Endothelial cell of umbilical vein (primary cell): ENCODE measurements at regions not wholly inside any gene's neighbourhood (a gene's known extent, or its start where the extent isn't known, plus 50 kb on each side); places are given as distances from the start of the nearest gene placed in this dataset.

Experiments
- BruUV-seq: library from RNA; stranded (reverse); fragments of 400-500 nt; replicated peaks from 2 replicates; lab custom pipeline; 2021; lab: Mats Ljungman, UMichigan
- CTCF ChIA-PET: fragments of 300-600, 350-600 bp; sonication (Branson Sonifier 250); formaldehyde crosslinking; loops from one replicate; lab custom pipeline; 2021; ENCODE audit warnings: antibody characterized with exemption, inconsistent platforms; lab: Charles Lee
- POLR2A ChIA-PET: fragments of 300-600, 350-600 bp; sonication (Branson Sonifier 250); formaldehyde crosslinking; loops from one replicate; lab custom pipeline; 2021; ENCODE audit warnings: antibody characterized with exemption, inconsistent platforms; lab: Charles Lee
- DNase-seq: peaks from one replicate; pipeline ENCODE4 v3.0.0-alpha.2; 2011; ENCODE audit warnings: low read depth, low spot score
- FAIRE-seq: peaks from 2 replicates; lab custom pipeline; 2011; peaks lifted over from hg19 to GRCh38; lab: Jason Lieb, UNC
- H2AFZ ChIP-seq: 2 replicates; pipeline ENCODE4 v1.6.0; 2012; ENCODE audit warnings: low read depth, low read length, control low read depth, inconsistent platforms
- H3K27ac ChIP-seq: 2 replicates; pipeline ENCODE4 v1.5.1; 2011; ENCODE audit warnings: low read depth, mild to moderate bottlenecking, control low read depth, low read length, moderate library complexity; ENCODE audit not compliant: insufficient read depth
- H3K27me3 ChIP-seq, 2 experiments: 2 replicates each; pipeline versions ENCODE4 v1.6.0 to v1.6.1; 2011; ENCODE audit warnings: low read length in 2 of 2, mixed read lengths in 1 of 2; ENCODE audit not compliant: control insufficient read depth in 2 of 2, insufficient read depth in 2 of 2
- H3K36me3 ChIP-seq, 2 experiments: 2 replicates in 1 of 2; 3 replicates in 1 of 2; pipeline ENCODE4 v1.5.1; 2011; ENCODE audit warnings: low read length in 2 of 2, mild to moderate bottlenecking in 1 of 2, moderate library complexity in 1 of 2; ENCODE audit not compliant: control insufficient read depth in 2 of 2, insufficient read depth in 2 of 2; ENCODE audit errors: extremely low read depth in 1 of 2
- H3K4me1 ChIP-seq: 3 replicates; pipeline ENCODE4 v1.5.1; 2011; ENCODE audit warnings: mild to moderate bottlenecking, low read length; ENCODE audit not compliant: control insufficient read depth, insufficient read depth; ENCODE audit errors: extremely low read depth
- H3K4me2 ChIP-seq: 2 replicates; pipeline ENCODE4 v1.6.1; 2011; ENCODE audit warnings: low read length, control low read depth, mixed read lengths; ENCODE audit not compliant: insufficient read depth
- H3K4me3 ChIP-seq, 3 experiments: fragments of 200-600 bp in 1 of 3; sonication (generic), shearing (Covaris generic) in 1 of 3; replicated peaks in 1 of 3; 2 replicates each; pipeline ENCODE4 v1.5.1; 2011 to 2016; ENCODE audit warnings: control low read depth in 3 of 3, low read length in 3 of 3, mild to moderate bottlenecking in 2 of 3, inconsistent platforms in 1 of 3, low read depth in 1 of 3, moderate library complexity in 1 of 3; ENCODE audit not compliant: insufficient read depth in 1 of 3
- H3K79me2 ChIP-seq: 2 replicates; pipeline ENCODE4 v1.6.0; 2012; ENCODE audit warnings: low read length, inconsistent platforms; ENCODE audit not compliant: control insufficient read depth, insufficient read depth
- H3K9ac ChIP-seq: replicated peaks from 2 replicates; pipeline ENCODE3; 2011; ENCODE audit warnings: low read length, control low read depth; ENCODE audit not compliant: insufficient read depth; ENCODE audit errors: extremely low read depth
- H3K9me1 ChIP-seq: replicated peaks from 3 replicates; pipeline ENCODE4 v1.6.0; 2011; ENCODE audit warnings: mild to moderate bottlenecking, low read length; ENCODE audit not compliant: control insufficient read depth, insufficient read depth; ENCODE audit errors: extremely low read depth
- H3K9me3 ChIP-seq: replicated peaks from 2 replicates; pipeline ENCODE4 v1.5.1; 2012; ENCODE audit warnings: low read length, inconsistent platforms; ENCODE audit not compliant: control insufficient read depth, insufficient read depth
- H4K20me1 ChIP-seq: replicated peaks from 2 replicates; pipeline ENCODE3; 2011; ENCODE audit warnings: mild to moderate bottlenecking, low read length; ENCODE audit not compliant: control insufficient read depth, insufficient read depth; ENCODE audit errors: extremely low read depth
- EZH2 ChIP-seq: IDR thresholded peaks from 2 replicates; pipeline ENCODE4 v1.6.1; 2012; ENCODE audit warnings: borderline replicate concordance, low read depth, mild to moderate bottlenecking, moderate library complexity, low read length, inconsistent platforms; ENCODE audit not compliant: severe bottlenecking
- FOS ChIP-seq: IDR thresholded peaks from 2 replicates; pipeline ENCODE4 v1.6.1; 2011; ENCODE audit warnings: mild to moderate bottlenecking, low read length, moderate library complexity, borderline replicate concordance; ENCODE audit not compliant: insufficient read depth
- GATA2 ChIP-seq: IDR thresholded peaks from 2 replicates; pipeline ENCODE4 v1.7.0; 2011; ENCODE audit warnings: low read depth, mild to moderate bottlenecking, moderate library complexity, mixed read lengths, low read length; ENCODE audit not compliant: insufficient read length, insufficient read depth
- JUN ChIP-seq: IDR thresholded peaks from 2 replicates; pipeline ENCODE4 v1.6.1; 2011; ENCODE audit warnings: borderline replicate concordance, low read depth; ENCODE audit not compliant: insufficient read length, insufficient read depth
- MYC ChIP-seq: IDR thresholded peaks from one replicate; pipeline ENCODE4 v1.6.1; 2011; ENCODE audit warnings: mild to moderate bottlenecking, low read depth, low read length
- POLR2A ChIP-seq: IDR thresholded peaks from 2 replicates; pipeline ENCODE4 v1.6.1; 2012; ENCODE audit warnings: low read depth, mild to moderate bottlenecking, control low read depth, low read length
- POLR2AphosphoS5 ChIP-seq: IDR thresholded peaks from 2 replicates; pipeline ENCODE4 v1.6.1; 2012; ENCODE audit warnings: low read depth, mild to moderate bottlenecking, control low read depth, low read length, moderate library complexity; ENCODE audit not compliant: insufficient read depth
- dilution Hi-C: fragments of 300-500 bp; cut with MboI; formaldehyde crosslinking; loops from one replicate; pipeline ENCODE4 v1.15.0; 2019; ENCODE audit warnings: low sequenced_read_pairs; ENCODE audit not compliant: extremely low pct_ligation_motif_present
- intact Hi-C: fragments of 100-400 bp; cut with micrococcal nuclease; formaldehyde crosslinking; loops from one replicate; pipeline ENCODE4 v1.10.0; 2022
- TF ChIP-seq, protein P1 (sequence below), 2 donors: IDR thresholded peaks; 1 replicate in 1 of 2; 2 replicates in 1 of 2; pipeline ENCODE4 v1.5.1; 2011; ENCODE audit warnings: low read length in 2 of 2, mild to moderate bottlenecking in 2 of 2, moderate library complexity in 2 of 2, control low read depth in 1 of 2, inconsistent platforms in 1 of 2, low read depth in 1 of 2; ENCODE audit not compliant: insufficient read depth in 1 of 2; ENCODE audit errors: extremely low read depth in 1 of 2
- TF ChIP-seq, protein P2 (sequence below): IDR thresholded peaks from 2 replicates; pipeline ENCODE4 v1.6.1; 2011; ENCODE audit not compliant: insufficient read depth, insufficient read length

GRCh38 chr12:124618291-124618902, 51.0 kb upstream of the NCOR2 start:
- H4K20me1 ChIP-seq, result no peaks in the 10 kb centered on the region
- peaks cover 10% of the 10 kb centered on the region for H3K4me1 ChIP-seq
- dilution Hi-C loops (no loop called here), intact Hi-C loops (no loop called here)
- BruUV-seq, result no TSS peak
- H3K27me3 ChIP-seq, result no peaks in the 10 kb centered on the region
- DNase-seq (no peak), FAIRE-seq (no peak)
- TF ChIP-seq GATA2 (no peak), FOS (no peak), POLR2A (no peak), MYC (no peak), JUN (no peak), EZH2 (no peak), POLR2AphosphoS5 (no peak)
- TF ChIP-seq, protein P1, sequence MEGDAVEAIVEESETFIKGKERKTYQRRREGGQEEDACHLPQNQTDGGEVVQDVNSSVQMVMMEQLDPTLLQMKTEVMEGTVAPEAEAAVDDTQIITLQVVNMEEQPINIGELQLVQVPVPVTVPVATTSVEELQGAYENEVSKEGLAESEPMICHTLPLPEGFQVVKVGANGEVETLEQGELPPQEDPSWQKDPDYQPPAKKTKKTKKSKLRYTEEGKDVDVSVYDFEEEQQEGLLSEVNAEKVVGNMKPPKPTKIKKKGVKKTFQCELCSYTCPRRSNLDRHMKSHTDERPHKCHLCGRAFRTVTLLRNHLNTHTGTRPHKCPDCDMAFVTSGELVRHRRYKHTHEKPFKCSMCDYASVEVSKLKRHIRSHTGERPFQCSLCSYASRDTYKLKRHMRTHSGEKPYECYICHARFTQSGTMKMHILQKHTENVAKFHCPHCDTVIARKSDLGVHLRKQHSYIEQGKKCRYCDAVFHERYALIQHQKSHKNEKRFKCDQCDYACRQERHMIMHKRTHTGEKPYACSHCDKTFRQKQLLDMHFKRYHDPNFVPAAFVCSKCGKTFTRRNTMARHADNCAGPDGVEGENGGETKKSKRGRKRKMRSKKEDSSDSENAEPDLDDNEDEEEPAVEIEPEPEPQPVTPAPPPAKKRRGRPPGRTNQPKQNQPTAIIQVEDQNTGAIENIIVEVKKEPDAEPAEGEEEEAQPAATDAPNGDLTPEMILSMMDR (IDR thresholded peaks at IDR 0.05; ENCODE audit: extremely low read depth in 1 of 2, insufficient read depth in 1 of 2, low read depth in 1 of 2, low read length in 2 of 2), result no peak
- TF ChIP-seq, protein P2, sequence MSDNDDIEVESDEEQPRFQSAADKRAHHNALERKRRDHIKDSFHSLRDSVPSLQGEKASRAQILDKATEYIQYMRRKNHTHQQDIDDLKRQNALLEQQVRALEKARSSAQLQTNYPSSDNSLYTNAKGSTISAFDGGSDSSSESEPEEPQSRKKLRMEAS, result no peak
- ChIA-PET CTCF (interaction anchor here (0.7 kb wide), 1 partner anchor 108 kb away, joined by 3 read pairs; no protein-coding TSS in a partner anchor), POLR2A (no interaction called here)
- no peaks in the 10 kb centered on the region for H3K79me2 ChIP-seq
- no peak overlapping the region for H3K4me2 ChIP-seq
- H2AFZ ChIP-seq, result no peak overlapping the region
- no peaks in the 10 kb centered on the region for H3K9me1 ChIP-seq
- H3K36me3 ChIP-seq, result no peaks in the 10 kb centered on the region
- no peak overlapping the region for H3K27ac ChIP-seq
- H3K9ac ChIP-seq, result no peak overlapping the region
- H3K4me3 ChIP-seq, result no peak overlapping the region
- no peaks in the 10 kb centered on the region for H3K9me3 ChIP-seq
